ENCODE measurements at regions not wholly inside any gene's neighbourhood (a gene's known extent, or its start where the extent isn't known, plus 50 kb on each side); places are given as distances from the start of the nearest gene placed in this dataset.

GRCh38 chr4:3361406-3361805, 68.6 kb downstream of the RGS12 start:
- TF ChIP-seq CTCF (IDR thresholded peaks at IDR 0.05) (no peak), POLR2A (IDR thresholded peaks at IDR 0.05) (no peak)

All from heart left ventricle (tissue), 13 donors.